Calu3 (cell line): ENCODE measurements at regions not wholly inside any gene's neighbourhood (a gene's known extent, or its start where the extent isn't known, plus 50 kb on each side); places are given as distances from the start of the nearest gene placed in this dataset.

Experiments used
- BruUV-seq: library from RNA; stranded (reverse); fragments of 400-500 nt; replicated peaks from 2 replicates; lab custom pipeline; 2021; lab: Mats Ljungman, UMichigan
- CTCF ChIA-PET: fragments of 300-600 bp; sonication (Branson Sonifier 250); formaldehyde crosslinking; loops from one replicate; lab custom pipeline; 2022; ENCODE audit warnings: antibody characterized with exemption; lab: Charles Lee
- DNase-seq: peaks from one replicate; pipeline ENCODE4 v3.0.0; 2022
- H3K27ac Mint-ChIP-seq: one replicate; pipeline ENCODE4 v1.8.0; 2022; ENCODE audit warnings: mixed read lengths; ENCODE audit not compliant: unreplicated experiment
- H3K27me3 Mint-ChIP-seq: one replicate; pipeline ENCODE4 v1.8.0; 2022; ENCODE audit warnings: mixed read lengths; ENCODE audit not compliant: unreplicated experiment
- H3K36me3 Mint-ChIP-seq: one replicate; pipeline ENCODE4 v1.8.0; 2022; ENCODE audit warnings: mild to moderate bottlenecking, moderate library complexity, mixed read lengths; ENCODE audit not compliant: insufficient read depth, unreplicated experiment
- H3K4me1 Mint-ChIP-seq: one replicate; pipeline ENCODE4 v1.8.0; 2022; ENCODE audit warnings: mild to moderate bottlenecking, low read depth, mixed read lengths; ENCODE audit not compliant: unreplicated experiment
- H3K4me3 Mint-ChIP-seq: one replicate; pipeline ENCODE4 v1.8.0; 2022; ENCODE audit warnings: mild to moderate bottlenecking, low read depth, moderate library complexity, mixed read lengths; ENCODE audit not compliant: unreplicated experiment
- H3K9me3 Mint-ChIP-seq: one replicate; pipeline ENCODE4 v1.8.0; 2022; ENCODE audit warnings: low read depth, mixed read lengths; ENCODE audit not compliant: unreplicated experiment
- intact Hi-C: fragments of 100-400 bp; cut with micrococcal nuclease; formaldehyde crosslinking; loops from one replicate; pipeline ENCODE4 v1.10.0; 2022; ENCODE audit not compliant: unreplicated experiment
- TF ChIP-seq, protein P1 (sequence below): fragments of 200-600 bp; IDR thresholded peaks from one replicate; pipeline ENCODE4 v1.8.0; 2022; ENCODE audit warnings: antibody characterized with exemption; ENCODE audit not compliant: unreplicated experiment

DNA sequence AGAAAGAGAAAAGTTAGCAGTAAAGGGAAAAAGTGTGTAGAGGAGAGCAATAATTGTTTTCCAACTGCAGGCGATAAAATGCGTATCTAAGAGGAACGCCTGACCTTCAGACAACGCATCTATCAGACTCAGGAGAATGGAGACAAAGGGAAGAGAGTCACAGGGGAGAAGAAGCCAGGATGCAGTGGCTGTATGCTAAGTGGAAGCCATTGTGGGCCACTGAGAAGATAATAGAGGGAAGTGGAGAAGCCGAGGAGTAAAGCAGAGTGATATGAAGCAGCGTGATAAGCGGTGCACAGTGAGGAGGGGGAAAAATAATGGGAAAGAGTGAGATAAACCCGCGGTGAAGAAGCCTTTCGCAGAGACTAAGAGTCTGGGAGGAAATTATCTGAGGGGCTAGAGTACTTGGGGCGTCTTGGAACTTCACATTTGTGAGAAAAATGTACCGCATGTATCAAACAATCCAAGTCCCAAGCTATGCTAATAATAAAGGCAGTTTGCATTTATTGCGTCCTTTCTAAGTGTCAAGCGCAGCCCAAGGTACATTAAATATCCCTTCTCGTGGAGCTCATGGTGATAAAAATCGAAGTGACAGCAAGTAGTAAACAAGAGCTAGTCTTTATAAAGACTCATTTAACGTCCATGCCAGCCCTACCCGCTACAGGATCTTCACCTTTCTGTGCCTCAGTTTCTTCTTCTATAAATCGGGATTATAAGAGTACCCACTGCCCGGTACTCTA, 259.8 kb upstream of the PROX1 start:
- CTCF ChIA-PET: no interaction called here
- peaks cover 3% of the 10 kb centered on the region for H3K9me3 Mint-ChIP-seq

GRCh38 chr1:213728593-213729536, 258.9 kb upstream of the PROX1 start:
- H3K27me3 Mint-ChIP-seq: peaks cover 7% of the 10 kb centered on the region
- H3K36me3 Mint-ChIP-seq: no peaks in the 10 kb centered on the region
- CTCF ChIA-PET: no interaction called here
- no TSS peak for BruUV-seq
- intact Hi-C loops: no loop called here
- H3K4me3 Mint-ChIP-seq: no peak overlapping the region
- peaks cover 3% of the 10 kb centered on the region for H3K9me3 Mint-ChIP-seq
- DNase-seq: no peak
- no peak overlapping the region for H3K27ac Mint-ChIP-seq
- H3K4me1 Mint-ChIP-seq: no peaks in the 10 kb centered on the region
- TF ChIP-seq, protein P1, sequence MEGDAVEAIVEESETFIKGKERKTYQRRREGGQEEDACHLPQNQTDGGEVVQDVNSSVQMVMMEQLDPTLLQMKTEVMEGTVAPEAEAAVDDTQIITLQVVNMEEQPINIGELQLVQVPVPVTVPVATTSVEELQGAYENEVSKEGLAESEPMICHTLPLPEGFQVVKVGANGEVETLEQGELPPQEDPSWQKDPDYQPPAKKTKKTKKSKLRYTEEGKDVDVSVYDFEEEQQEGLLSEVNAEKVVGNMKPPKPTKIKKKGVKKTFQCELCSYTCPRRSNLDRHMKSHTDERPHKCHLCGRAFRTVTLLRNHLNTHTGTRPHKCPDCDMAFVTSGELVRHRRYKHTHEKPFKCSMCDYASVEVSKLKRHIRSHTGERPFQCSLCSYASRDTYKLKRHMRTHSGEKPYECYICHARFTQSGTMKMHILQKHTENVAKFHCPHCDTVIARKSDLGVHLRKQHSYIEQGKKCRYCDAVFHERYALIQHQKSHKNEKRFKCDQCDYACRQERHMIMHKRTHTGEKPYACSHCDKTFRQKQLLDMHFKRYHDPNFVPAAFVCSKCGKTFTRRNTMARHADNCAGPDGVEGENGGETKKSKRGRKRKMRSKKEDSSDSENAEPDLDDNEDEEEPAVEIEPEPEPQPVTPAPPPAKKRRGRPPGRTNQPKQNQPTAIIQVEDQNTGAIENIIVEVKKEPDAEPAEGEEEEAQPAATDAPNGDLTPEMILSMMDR: no peak

More for the DNA sequence above, 259.8 kb upstream of the PROX1 start:
- TF ChIP-seq, protein P1: no peak
- H3K4me3 Mint-ChIP-seq: no peak overlapping the region
- no peak overlapping the region for H3K27ac Mint-ChIP-seq
- H3K4me1 Mint-ChIP-seq: no peaks in the 10 kb centered on the region
- H3K36me3 Mint-ChIP-seq: no peaks in the 10 kb centered on the region
- no TSS peak for BruUV-seq
- DNase-seq: no peak
- peaks cover 7% of the 10 kb centered on the region for H3K27me3 Mint-ChIP-seq
- intact Hi-C loops: no loop called here

GRCh38 chr1:213733705-213734104, 254.1 kb upstream of the PROX1 start:
- Mint-ChIP-seq H3K4me1 (no peaks in the 10 kb centered on the region), H3K9me3 (no peaks in the 10 kb centered on the region), H3K27ac (no peak overlapping the region), H3K36me3 (no peaks in the 10 kb centered on the region), H3K27me3 (no peaks in the 10 kb centered on the region), H3K4me3 (no peak overlapping the region)
- BruUV-seq: no TSS peak
- no peak for DNase-seq
- TF ChIP-seq, protein P1: no peak
- CTCF ChIA-PET: no interaction called here
- intact Hi-C loops: no loop called here

DNA sequence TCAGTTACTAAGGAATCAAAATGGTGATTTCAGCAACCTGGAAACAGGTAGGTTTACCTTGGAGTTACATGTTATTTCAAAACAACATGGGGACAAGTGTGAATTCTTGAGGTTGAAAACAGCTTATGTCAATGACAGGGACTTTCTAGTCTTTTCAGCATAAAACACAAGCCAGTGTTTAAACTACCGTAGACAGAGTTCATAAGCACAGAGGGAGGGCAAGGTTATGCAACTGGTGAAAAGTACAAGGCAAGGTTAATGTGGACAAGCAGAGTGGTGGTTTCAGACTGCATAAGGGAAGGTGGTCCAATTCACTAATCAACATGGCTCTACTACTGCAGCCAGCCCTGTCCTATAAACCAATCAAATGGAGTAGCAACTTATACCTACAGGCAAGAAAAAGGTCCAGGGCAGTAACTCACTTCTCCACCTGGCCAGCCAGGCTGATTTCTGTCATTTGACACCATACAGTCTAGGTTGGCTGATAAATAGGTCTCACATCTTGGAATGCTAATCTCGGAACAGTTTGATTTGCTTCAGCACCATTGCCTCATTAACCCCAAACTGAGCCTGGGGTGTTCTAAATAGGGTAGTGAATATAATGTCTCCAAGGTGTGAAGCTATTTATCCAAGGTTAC, 250.3 kb upstream of the PROX1 start:
- no peak for DNase-seq
- peaks cover under 1% of the 10 kb centered on the region for H3K27me3 Mint-ChIP-seq
- intact Hi-C loops: no loop called here
- no peaks in the 10 kb centered on the region for H3K36me3 Mint-ChIP-seq
- CTCF ChIA-PET: no interaction called here
- H3K4me3 Mint-ChIP-seq: no peak overlapping the region
- TF ChIP-seq, protein P1: no peak
- H3K27ac Mint-ChIP-seq: no peak overlapping the region
- no peaks in the 10 kb centered on the region for H3K4me1 Mint-ChIP-seq
- no TSS peak for BruUV-seq
- no peaks in the 10 kb centered on the region for H3K9me3 Mint-ChIP-seq
